SK-N-MC (cell line): ENCODE measurements at regions not wholly inside any gene's neighbourhood (a gene's known extent, or its start where the extent isn't known, plus 50 kb on each side); places are given as distances from the start of the nearest gene placed in this dataset.

Source experiments
- EZH2 ChIP-seq: fragments of 200-600 bp; sonication (generic); IDR thresholded peaks from one replicate; pipeline ENCODE4 v1.6.1; 2017; ENCODE audit warnings: antibody characterized with exemption
- POLR2AphosphoS5 ChIP-seq: IDR thresholded peaks from 2 replicates; pipeline ENCODE4 v1.6.1; 2012; ENCODE audit warnings: mild to moderate bottlenecking, low read depth, low read length, borderline replicate concordance

GRCh38 chr2:5898667-5899066 is 206.5 kb downstream of the SOX11 start:
- TF ChIP-seq EZH2 (no peak), POLR2AphosphoS5 (no peak)
